ENCODE measurements at regions not wholly inside any gene's neighbourhood (a gene's known extent, or its start where the extent isn't known, plus 50 kb on each side); places are given as distances from the start of the nearest gene placed in this dataset.

DNA sequence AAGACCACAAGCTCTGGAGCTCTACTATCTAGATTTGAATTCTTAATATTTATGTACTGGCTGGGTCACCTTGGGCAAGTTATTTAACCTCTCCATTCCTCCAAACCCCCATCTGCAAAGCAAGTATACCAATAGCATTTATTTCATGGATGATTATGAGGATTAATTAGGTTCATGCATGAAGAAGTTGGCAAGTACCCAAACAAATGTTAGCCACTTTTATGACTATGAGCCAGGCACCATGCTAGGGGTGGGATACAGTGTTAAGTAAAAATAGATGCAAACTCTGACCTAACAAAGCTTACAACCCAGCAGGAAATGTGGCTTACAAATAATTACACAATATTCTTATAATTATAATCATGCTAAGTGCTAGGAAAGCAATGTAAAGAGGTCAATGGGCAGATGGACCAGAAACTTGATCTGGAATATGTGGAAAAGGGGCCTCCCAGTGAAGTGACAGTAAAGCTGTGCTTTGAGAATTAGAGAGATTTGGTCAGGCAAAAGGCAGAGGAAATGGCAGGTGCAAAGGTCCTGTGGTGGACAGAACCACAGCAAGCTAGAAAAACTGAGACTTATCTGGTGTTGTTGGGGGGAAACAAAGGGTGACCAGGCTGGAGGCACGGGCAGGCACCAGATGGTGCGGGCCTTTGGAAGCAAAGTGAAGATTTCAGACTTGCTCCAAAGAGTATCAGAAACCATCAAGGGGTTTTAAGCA is 525.2 kb upstream of the TRPC7 start:
- TF ChIP-seq, protein P1, sequence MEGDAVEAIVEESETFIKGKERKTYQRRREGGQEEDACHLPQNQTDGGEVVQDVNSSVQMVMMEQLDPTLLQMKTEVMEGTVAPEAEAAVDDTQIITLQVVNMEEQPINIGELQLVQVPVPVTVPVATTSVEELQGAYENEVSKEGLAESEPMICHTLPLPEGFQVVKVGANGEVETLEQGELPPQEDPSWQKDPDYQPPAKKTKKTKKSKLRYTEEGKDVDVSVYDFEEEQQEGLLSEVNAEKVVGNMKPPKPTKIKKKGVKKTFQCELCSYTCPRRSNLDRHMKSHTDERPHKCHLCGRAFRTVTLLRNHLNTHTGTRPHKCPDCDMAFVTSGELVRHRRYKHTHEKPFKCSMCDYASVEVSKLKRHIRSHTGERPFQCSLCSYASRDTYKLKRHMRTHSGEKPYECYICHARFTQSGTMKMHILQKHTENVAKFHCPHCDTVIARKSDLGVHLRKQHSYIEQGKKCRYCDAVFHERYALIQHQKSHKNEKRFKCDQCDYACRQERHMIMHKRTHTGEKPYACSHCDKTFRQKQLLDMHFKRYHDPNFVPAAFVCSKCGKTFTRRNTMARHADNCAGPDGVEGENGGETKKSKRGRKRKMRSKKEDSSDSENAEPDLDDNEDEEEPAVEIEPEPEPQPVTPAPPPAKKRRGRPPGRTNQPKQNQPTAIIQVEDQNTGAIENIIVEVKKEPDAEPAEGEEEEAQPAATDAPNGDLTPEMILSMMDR (IDR thresholded peaks at IDR 0.05), result no peak
- no peak for TF ChIP-seq POLR2A (IDR thresholded peaks at IDR 0.05)
